NB4 (cell line): ENCODE measurements at regions not wholly inside any gene's neighbourhood (a gene's known extent, or its start where the extent isn't known, plus 50 kb on each side); places are given as distances from the start of the nearest gene placed in this dataset.

Experiments used
- CTCF ChIP-seq: IDR thresholded peaks from one replicate; pipeline ENCODE4 v1.5.1; 2012; ENCODE audit warnings: low read depth, low read length
- MAX ChIP-seq: IDR thresholded peaks from 2 replicates; pipeline ENCODE4 v1.6.1; 2011; ENCODE audit warnings: low read depth, low read length
- POLR2A ChIP-seq: IDR thresholded peaks from 2 replicates; pipeline ENCODE4 v1.6.1; 2011; ENCODE audit warnings: mild to moderate bottlenecking; ENCODE audit not compliant: insufficient read length; ENCODE audit errors: extremely low read depth

GRCh38 chr1:234881893-234882771 is 246.5 kb downstream of the TOMM20 start:
- no peak for TF ChIP-seq CTCF
- no peak for TF ChIP-seq POLR2A
- no peak for TF ChIP-seq MAX
